HepG2 (cell line): ENCODE measurements at regions not wholly inside any gene's neighbourhood (a gene's known extent, or its start where the extent isn't known, plus 50 kb on each side); places are given as distances from the start of the nearest gene placed in this dataset.

Experiments
- ATAC-seq: fragments of 200-7000 bp; cut with Tn5 transposase; 3 replicates; pipeline ENCODE4 v1.9.1; 2020; ENCODE audit warnings: mild to moderate bottlenecking, moderate library complexity
- BruUV-seq: library from RNA; stranded (reverse); fragments of 400-500 nt; replicated peaks from 2 replicates; lab custom pipeline; 2021; lab: Mats Ljungman, UMichigan
- CTCF ChIA-PET: fragments of 300-600 bp; formaldehyde crosslinking; extraction: SDS; loops from one replicate; lab custom pipeline; 2021; ENCODE audit warnings: low total read pairs, inconsistent platforms, low intra/inter-chr PET ratio; lab: Yijun Ruan, JAX
- POLR2A ChIA-PET: fragments of 350-600 bp; sonication (Branson Sonifier 250); formaldehyde crosslinking; loops from one replicate; lab custom pipeline; 2020; ENCODE audit warnings: antibody characterized with exemption, inconsistent platforms; lab: Yijun Ruan, JAX
- DNase-seq: peaks from one replicate; pipeline ENCODE4 v3.0.0-alpha.2; 2015; ENCODE audit warnings: low spot score
- FAIRE-seq: peaks from 3 replicates; lab custom pipeline; 2011; peaks lifted over from hg19 to GRCh38; lab: Jason Lieb, UNC
- H2AFZ ChIP-seq: one replicate; pipeline ENCODE4 v1.6.1; 2011; ENCODE audit warnings: low read length, inconsistent platforms
- H3K27ac ChIP-seq: fragments of 300-600 bp; 3 replicates; pipeline ENCODE4 v1.8.0; 2011; ENCODE audit warnings: mixed run types, mild to moderate bottlenecking, mixed read lengths, low read length, inconsistent platforms; ENCODE audit not compliant: insufficient read depth; ENCODE audit errors: extremely low read length
- H3K27me3 ChIP-seq, 2 experiments: fragments of 200-600 bp in 1 of 2; 2 replicates in 1 of 2; 3 replicates in 1 of 2; pipeline versions ENCODE4 v1.6.0 to v1.8.0; 2011; ENCODE audit warnings: low read length in 2 of 2, mild to moderate bottlenecking in 2 of 2, moderate library complexity in 2 of 2, inconsistent platforms in 1 of 2; ENCODE audit not compliant: insufficient read depth in 2 of 2, control insufficient read depth in 1 of 2
- H3K36me3 ChIP-seq, 2 experiments: fragments of 200-600 bp in 1 of 2; replicated peaks in 1 of 2; 2 replicates in 1 of 2; 3 replicates in 1 of 2; pipeline versions ENCODE4 v1.5.1 to v1.8.0; 2011; ENCODE audit warnings: low read length in 2 of 2, inconsistent platforms in 1 of 2; ENCODE audit not compliant: insufficient read depth in 2 of 2, control insufficient read depth in 1 of 2
- H3K4me1 ChIP-seq: 2 replicates; pipeline ENCODE4 v1.5.1; 2012; ENCODE audit warnings: low read length, inconsistent platforms; ENCODE audit not compliant: insufficient read depth
- H3K4me2 ChIP-seq: 2 replicates; pipeline ENCODE4 v1.6.0; 2011; ENCODE audit warnings: low read depth, low read length, inconsistent platforms
- H3K4me3 ChIP-seq, 3 experiments: fragments of 200-600 bp in 1 of 3; sonication (generic), shearing (Covaris generic) in 1 of 3; replicated peaks in 1 of 3; 2 replicates each; pipeline ENCODE4 v1.5.1; 2011 to 2016; ENCODE audit warnings: low read length in 3 of 3, inconsistent platforms in 2 of 3, low read depth in 2 of 3, mild to moderate bottlenecking in 2 of 3, control low read depth in 1 of 3, mixed read lengths in 1 of 3; ENCODE audit not compliant: insufficient read depth in 1 of 3
- H3K79me2 ChIP-seq: one replicate; pipeline ENCODE4 v1.6.1; 2011; ENCODE audit warnings: low read length, inconsistent platforms; ENCODE audit not compliant: insufficient read depth
- H3K9ac ChIP-seq: 2 replicates; pipeline ENCODE4 v1.6.0; 2011; ENCODE audit warnings: mild to moderate bottlenecking, low read depth, low read length, inconsistent platforms; ENCODE audit not compliant: insufficient read depth
- H3K9me3 ChIP-seq: 2 replicates; pipeline ENCODE4 v1.5.1; 2012; ENCODE audit warnings: mild to moderate bottlenecking, low read length
- H4K20me1 ChIP-seq: 2 replicates; pipeline ENCODE4 v1.6.0; 2011; ENCODE audit warnings: inconsistent platforms, mild to moderate bottlenecking, low read length, moderate library complexity; ENCODE audit not compliant: insufficient read depth
- ELF3 ChIP-seq: IDR thresholded peaks from 2 replicates; pipeline ENCODE4 v1.6.1; 2016; ENCODE audit warnings: missing genetic modification reagents, missing compliant biosample characterization
- ETV6 ChIP-seq: sonication (generic); formaldehyde crosslinking; conservative IDR thresholded peaks from 2 replicates; pipeline ENCODE4 v1.4.0; 2020; ENCODE audit warnings: missing genetic modification reagents
- FLYWCH1 ChIP-seq: sonication (generic); formaldehyde crosslinking; IDR thresholded peaks from 2 replicates; pipeline ENCODE4 v1.8.1; 2023; ENCODE audit warnings: mild to moderate bottlenecking, missing genetic modification reagents
- NR2F6 ChIP-seq, 2 experiments: IDR thresholded peaks; 2 replicates each; pipeline ENCODE4 v1.6.1; 2016; ENCODE audit warnings: antibody characterized with exemption in 1 of 2, mild to moderate bottlenecking in 1 of 2
- ONECUT2 ChIP-seq: sonication (generic); formaldehyde crosslinking; IDR thresholded peaks from 2 replicates; pipeline ENCODE4 v1.4.0; 2020; ENCODE audit warnings: missing genetic modification reagents
- PLRG1 ChIP-seq: fragments of 450-650 bp; conservative IDR thresholded peaks from 2 replicates; pipeline ENCODE4 v1.6.1; 2016
- POLR2A ChIP-seq, 2 experiments: IDR thresholded peaks; 2 replicates each; pipeline ENCODE4 v1.6.1; 2011; ENCODE audit warnings: low read depth in 2 of 2, low read length in 2 of 2, mild to moderate bottlenecking in 1 of 2, moderate library complexity in 1 of 2; ENCODE audit not compliant: insufficient read depth in 1 of 2
- POLR2G ChIP-seq: fragments of 200-400 bp; formaldehyde crosslinking; IDR thresholded peaks from 2 replicates; pipeline ENCODE4 v1.6.1; 2018; ENCODE audit warnings: mild to moderate bottlenecking, low read depth, low read length, moderate library complexity
- SAP130 ChIP-seq: IDR thresholded peaks from 2 replicates; pipeline ENCODE4 v1.6.1; 2016; ENCODE audit warnings: low read depth
- SCMH1 ChIP-seq: sonication (generic); formaldehyde crosslinking; IDR thresholded peaks from 2 replicates; pipeline ENCODE4 v1.9.0; 2021; ENCODE audit warnings: missing genetic modification reagents, mild to moderate bottlenecking, borderline replicate concordance
- TARDBP ChIP-seq: sonication (generic); formaldehyde crosslinking; IDR thresholded peaks from 2 replicates; pipeline ENCODE4 v1.8.0; 2022; ENCODE audit warnings: mild to moderate bottlenecking, missing genetic modification reagents
- ZMYM4 ChIP-seq: sonication (generic); formaldehyde crosslinking; IDR thresholded peaks from 2 replicates; pipeline ENCODE4 v1.8.1; 2023; ENCODE audit warnings: mild to moderate bottlenecking, missing genetic modification reagents
- ZNF792 ChIP-seq: IDR thresholded peaks from 2 replicates; pipeline ENCODE4 v1.6.1; 2016
- WGBS: methylation state at CpG from one replicate; pipeline ENCODE4 v1.1.6; 2017; ENCODE audit warnings: low lambda C conversion rate; 5-methylcytosine and 5-hydroxymethylcytosine counted together
- in situ Hi-C: cut with HindIII; loops from 2 replicates; pipeline ENCODE4 v1.10.0; 2017; ENCODE audit warnings: low pct_unique_long_range_greater_than_20kb; ENCODE audit not compliant: extremely low pct_ligation_motif_present
- intact Hi-C: fragments of 100-400 bp; cut with micrococcal nuclease; formaldehyde crosslinking; loops from one replicate; pipeline ENCODE4 v1.10.0; 2022; ENCODE audit not compliant: unreplicated experiment
- TF ChIP-seq, protein P1 (sequence below): sonication (generic); formaldehyde crosslinking; IDR thresholded peaks from 2 replicates; pipeline ENCODE4 v1.4.0; 2020; ENCODE audit warnings: missing genetic modification reagents
- TF ChIP-seq, protein P2 (sequence below): sonication (generic); formaldehyde crosslinking; IDR thresholded peaks from 2 replicates; pipeline ENCODE4 v1.5.1; 2020; ENCODE audit warnings: mild to moderate bottlenecking, missing genetic modification reagents, moderate library complexity
- TF ChIP-seq, protein P3 (sequence below): IDR thresholded peaks from 2 replicates; pipeline ENCODE4 v1.6.1; 2016; ENCODE audit warnings: control low read depth

DNA sequence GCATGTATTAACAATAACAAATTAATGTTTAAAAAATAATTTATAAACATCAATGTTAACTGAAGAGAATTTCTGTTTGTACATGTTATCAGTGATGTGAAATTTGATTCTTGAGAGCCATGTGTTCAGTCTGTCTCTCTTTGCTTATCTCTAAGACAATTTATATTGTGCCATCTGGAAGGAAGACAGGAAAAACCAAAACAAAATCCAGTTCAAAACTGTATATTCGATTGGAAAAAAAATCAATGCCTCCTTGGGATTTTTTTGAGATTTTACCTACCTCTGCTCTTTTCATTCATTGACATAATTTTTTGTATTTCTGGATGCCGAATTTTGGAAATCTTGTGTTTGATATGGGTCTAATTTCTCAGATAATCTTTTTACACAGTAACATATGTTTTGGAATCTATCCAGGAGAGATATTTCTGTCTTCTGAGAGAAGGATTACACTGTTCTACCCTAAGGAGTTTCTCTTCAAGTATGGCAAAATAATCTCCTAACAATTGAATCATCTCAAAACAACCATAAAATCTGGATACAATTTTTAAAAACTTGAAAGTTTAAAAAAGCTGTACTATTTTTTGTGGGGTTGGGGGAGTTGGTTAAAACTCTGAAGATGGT is 311.9 kb upstream of the GNAI1 start:
- Histone ChIP-seq H3K79me2 (no peaks in the 10 kb centered on the region), H3K4me3 (no peak overlapping the region), H3K4me1 (no peaks in the 10 kb centered on the region), H3K9ac (no peak overlapping the region), H3K36me3 (no peaks in the 10 kb centered on the region), H4K20me1 (no peaks in the 10 kb centered on the region), H2AFZ (no peak overlapping the region), H3K27ac (no peak overlapping the region), H3K9me3 (no peaks in the 10 kb centered on the region), H3K27me3 (no peaks in the 10 kb centered on the region), H3K4me2 (no peak overlapping the region)
- DNase-seq (no peak), ATAC-seq (no peak), FAIRE-seq (no peak)
- POLR2A ChIA-PET, result no interaction called here
- TF ChIP-seq POLR2A (IDR thresholded peaks at IDR 0.05; ENCODE audit: insufficient read depth in 1 of 2, low read depth in 2 of 2, low read length in 2 of 2), result no peak
- TF ChIP-seq SAP130 (CRISPR knock-in tag), result no peak
- TF ChIP-seq ONECUT2 (CRISPR knock-in tag), result no peak
- TF ChIP-seq ETV6, result no peak
- TF ChIP-seq POLR2G, result no peak
- TF ChIP-seq, protein P1, sequence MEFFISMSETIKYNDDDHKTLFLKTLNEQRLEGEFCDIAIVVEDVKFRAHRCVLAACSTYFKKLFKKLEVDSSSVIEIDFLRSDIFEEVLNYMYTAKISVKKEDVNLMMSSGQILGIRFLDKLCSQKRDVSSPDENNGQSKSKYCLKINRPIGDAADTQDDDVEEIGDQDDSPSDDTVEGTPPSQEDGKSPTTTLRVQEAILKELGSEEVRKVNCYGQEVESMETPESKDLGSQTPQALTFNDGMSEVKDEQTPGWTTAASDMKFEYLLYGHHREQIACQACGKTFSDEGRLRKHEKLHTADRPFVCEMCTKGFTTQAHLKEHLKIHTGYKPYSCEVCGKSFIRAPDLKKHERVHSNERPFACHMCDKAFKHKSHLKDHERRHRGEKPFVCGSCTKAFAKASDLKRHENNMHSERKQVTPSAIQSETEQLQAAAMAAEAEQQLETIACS, result no peak
- TF ChIP-seq SCMH1 (CRISPR knock-in tag), result no peak
- TF ChIP-seq, protein P2, sequence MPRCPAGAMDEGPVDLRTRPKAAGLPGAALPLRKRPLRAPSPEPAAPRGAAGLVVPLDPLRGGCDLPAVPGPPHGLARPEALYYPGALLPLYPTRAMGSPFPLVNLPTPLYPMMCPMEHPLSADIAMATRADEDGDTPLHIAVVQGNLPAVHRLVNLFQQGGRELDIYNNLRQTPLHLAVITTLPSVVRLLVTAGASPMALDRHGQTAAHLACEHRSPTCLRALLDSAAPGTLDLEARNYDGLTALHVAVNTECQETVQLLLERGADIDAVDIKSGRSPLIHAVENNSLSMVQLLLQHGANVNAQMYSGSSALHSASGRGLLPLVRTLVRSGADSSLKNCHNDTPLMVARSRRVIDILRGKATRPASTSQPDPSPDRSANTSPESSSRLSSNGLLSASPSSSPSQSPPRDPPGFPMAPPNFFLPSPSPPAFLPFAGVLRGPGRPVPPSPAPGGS (CRISPR knock-in tag), result no peak
- no peak for TF ChIP-seq PLRG1
- TF ChIP-seq FLYWCH1, result no peak
- TF ChIP-seq, protein P3, sequence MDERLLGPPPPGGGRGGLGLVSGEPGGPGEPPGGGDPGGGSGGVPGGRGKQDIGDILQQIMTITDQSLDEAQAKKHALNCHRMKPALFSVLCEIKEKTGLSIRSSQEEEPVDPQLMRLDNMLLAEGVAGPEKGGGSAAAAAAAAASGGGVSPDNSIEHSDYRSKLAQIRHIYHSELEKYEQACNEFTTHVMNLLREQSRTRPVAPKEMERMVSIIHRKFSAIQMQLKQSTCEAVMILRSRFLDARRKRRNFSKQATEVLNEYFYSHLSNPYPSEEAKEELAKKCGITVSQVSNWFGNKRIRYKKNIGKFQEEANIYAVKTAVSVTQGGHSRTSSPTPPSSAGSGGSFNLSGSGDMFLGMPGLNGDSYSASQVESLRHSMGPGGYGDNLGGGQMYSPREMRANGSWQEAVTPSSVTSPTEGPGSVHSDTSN (CRISPR knock-in tag), result no peak
- no peak for TF ChIP-seq ZMYM4
- no peak for TF ChIP-seq ELF3 (CRISPR knock-in tag)
- TF ChIP-seq ZNF792 (CRISPR knock-in tag), result no peak
- TF ChIP-seq TARDBP, result no peak
- no peak for TF ChIP-seq NR2F6 (IDR thresholded peaks at IDR 0.05)
- TF ChIP-seq NR2F6 (CRISPR knock-in tag; IDR thresholded peaks at IDR 0.05), result no peak
- in situ Hi-C loops, result no loop called here
- intact Hi-C loops, result no loop called here
- BruUV-seq, result no TSS peak
- WGBS, result 0% methylated on average over 2 of the region's 2 CpGs
- CTCF ChIA-PET, result no interaction called here
